ENCODE measurements at regions not wholly inside any gene's neighbourhood (a gene's known extent, or its start where the extent isn't known, plus 50 kb on each side); places are given as distances from the start of the nearest gene placed in this dataset.

DNA sequence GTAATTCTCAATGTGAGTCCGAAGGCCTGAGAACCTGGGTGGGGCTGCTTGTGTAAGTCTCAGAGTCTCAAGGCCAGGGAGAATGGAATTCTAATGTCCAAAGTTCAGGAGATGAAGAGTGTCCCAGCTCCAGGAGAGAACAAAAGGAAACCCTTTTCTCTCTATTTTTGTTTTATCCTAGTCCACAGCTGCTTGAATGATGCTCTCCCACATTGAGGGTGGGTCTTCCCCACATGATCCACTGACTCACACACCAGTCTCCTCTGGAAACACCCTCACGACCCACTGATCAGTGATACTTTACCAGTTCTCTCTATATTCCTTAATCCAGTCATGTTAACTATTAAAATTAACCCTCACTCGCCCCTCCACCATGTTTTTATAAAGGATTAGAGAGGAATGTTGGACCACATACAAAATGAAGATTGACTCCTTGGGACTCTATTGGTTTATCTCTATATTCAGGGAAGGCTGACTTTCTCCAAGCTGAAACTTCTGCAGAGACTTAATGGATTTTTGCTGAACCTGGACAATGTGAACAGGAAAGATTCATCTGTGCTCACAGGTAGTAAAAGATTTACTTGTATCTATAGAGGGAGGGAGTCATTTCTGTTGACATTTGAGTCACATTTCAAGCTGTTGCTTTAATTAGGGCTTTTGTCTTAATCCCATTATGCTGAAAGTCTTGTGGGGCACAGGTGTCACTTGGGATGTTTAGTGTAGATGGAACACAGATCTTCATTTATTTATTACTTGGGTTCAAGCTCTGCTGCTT, 1061.0 kb upstream of the TMEM132C start:
- POLR2A ChIA-PET (ENCODE audit: unreplicated experiment) = no interaction called here
- Histone ChIP-seq H3K4me3 (ENCODE audit: low read length) (no peak overlapping the region), H3K9ac (ENCODE audit: low read length) (no peak overlapping the region), H3K9me2 (replicated peaks; ENCODE audit: low read length) (no peaks in the 10 kb centered on the region), H2AFZ (ENCODE audit: low read length) (no peak overlapping the region), H3K27me3 (ENCODE audit: low read length) (no peaks in the 10 kb centered on the region), H3K27ac (ENCODE audit: low read length) (no peak overlapping the region), H3K36me3 (ENCODE audit: low read depth, low read length) (no peaks in the 10 kb centered on the region), H3K4me1 (ENCODE audit: insufficient read depth, low read length) (peaks cover 13% of the 10 kb centered on the region), H3F3A (ENCODE audit: low read length, unreplicated experiment) (no peaks in the 10 kb centered on the region), H3K4me2 (ENCODE audit: low read length) (no peak overlapping the region), H4K20me1 (ENCODE audit: low read length) (no peaks in the 10 kb centered on the region), H3K79me2 (ENCODE audit: low read length) (no peaks in the 10 kb centered on the region), H3K9me3 (ENCODE audit: low read length) (no peaks in the 10 kb centered on the region)
- no peak for ATAC-seq
- CTCF ChIA-PET = no interaction called here
- BruUV-seq (replicated peaks) = no TSS peak
- intact Hi-C loops (cut with micrococcal nuclease) = no loop called here
- TF ChIP-seq, protein P1, sequence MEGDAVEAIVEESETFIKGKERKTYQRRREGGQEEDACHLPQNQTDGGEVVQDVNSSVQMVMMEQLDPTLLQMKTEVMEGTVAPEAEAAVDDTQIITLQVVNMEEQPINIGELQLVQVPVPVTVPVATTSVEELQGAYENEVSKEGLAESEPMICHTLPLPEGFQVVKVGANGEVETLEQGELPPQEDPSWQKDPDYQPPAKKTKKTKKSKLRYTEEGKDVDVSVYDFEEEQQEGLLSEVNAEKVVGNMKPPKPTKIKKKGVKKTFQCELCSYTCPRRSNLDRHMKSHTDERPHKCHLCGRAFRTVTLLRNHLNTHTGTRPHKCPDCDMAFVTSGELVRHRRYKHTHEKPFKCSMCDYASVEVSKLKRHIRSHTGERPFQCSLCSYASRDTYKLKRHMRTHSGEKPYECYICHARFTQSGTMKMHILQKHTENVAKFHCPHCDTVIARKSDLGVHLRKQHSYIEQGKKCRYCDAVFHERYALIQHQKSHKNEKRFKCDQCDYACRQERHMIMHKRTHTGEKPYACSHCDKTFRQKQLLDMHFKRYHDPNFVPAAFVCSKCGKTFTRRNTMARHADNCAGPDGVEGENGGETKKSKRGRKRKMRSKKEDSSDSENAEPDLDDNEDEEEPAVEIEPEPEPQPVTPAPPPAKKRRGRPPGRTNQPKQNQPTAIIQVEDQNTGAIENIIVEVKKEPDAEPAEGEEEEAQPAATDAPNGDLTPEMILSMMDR (conservative IDR thresholded peaks at IDR 0.05; ENCODE audit: low read depth, low read length) = no peak
- no peak for DNase-seq

DNA sequence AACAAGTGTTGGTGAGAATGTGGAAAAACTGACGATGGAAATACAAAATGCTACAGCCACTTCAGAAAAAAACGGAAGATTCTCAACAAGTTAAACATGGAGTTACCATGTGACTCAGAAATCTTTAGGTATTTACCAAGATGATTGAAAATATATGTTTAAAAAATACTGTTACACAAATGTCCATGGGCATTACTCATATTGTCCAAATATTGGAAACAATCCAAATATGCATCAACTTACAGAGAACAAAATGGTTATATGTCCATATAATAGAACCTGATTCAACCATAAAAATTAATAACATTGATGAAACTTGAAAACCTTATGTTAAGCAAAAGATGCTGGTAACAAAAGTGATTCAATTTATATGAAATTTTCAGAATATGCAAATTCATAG, 1057.7 kb upstream of the TMEM132C start:
- BruUV-seq (replicated peaks) = no TSS peak
- Histone ChIP-seq H4K20me1 (ENCODE audit: low read length) (no peaks in the 10 kb centered on the region), H2AFZ (ENCODE audit: low read length) (peak overlapping the region; percentile 51), H3K27ac (ENCODE audit: low read length) (peak overlapping the region; percentile 18), H3K9me2 (replicated peaks; ENCODE audit: low read length) (no peaks in the 10 kb centered on the region), H3K4me2 (ENCODE audit: low read length) (peak overlapping the region; percentile 18; the same call in 1 of the 2 replicates), H3K79me2 (ENCODE audit: low read length) (no peaks in the 10 kb centered on the region), H3K36me3 (ENCODE audit: low read depth, low read length) (no peaks in the 10 kb centered on the region), H3K4me1 (ENCODE audit: insufficient read depth, low read length) (peaks cover 20% of the 10 kb centered on the region), H3F3A (ENCODE audit: low read length, unreplicated experiment) (no peaks in the 10 kb centered on the region), H3K9me3 (ENCODE audit: low read length) (no peaks in the 10 kb centered on the region), H3K4me3 (ENCODE audit: low read length) (0 out of 2 replicates have a peak overlapping the region, but pooled peaks have one; percentile 1), H3K27me3 (ENCODE audit: low read length) (no peaks in the 10 kb centered on the region), H3K9ac (ENCODE audit: low read length) (no peak overlapping the region)
- ATAC-seq (peak; percentile 70), DNase-seq (peak; percentile 87)
- ChIA-PET POLR2A (ENCODE audit: unreplicated experiment) (no interaction called here), CTCF (interaction anchor here (0.6 kb wide), 1 partner anchor 460 kb away, joined by 5 read pairs; no protein-coding TSS in a partner anchor)
- intact Hi-C loops (cut with micrococcal nuclease) = no loop called here
- TF ChIP-seq, protein P1 (conservative IDR thresholded peaks at IDR 0.05; ENCODE audit: low read depth, low read length) = no peak
- TF ChIP-seq EZH2 (IDR thresholded peaks at IDR 0.05; ENCODE audit: low read length, unreplicated experiment) (no peak), EZH2phosphoT487 (IDR thresholded peaks at IDR 0.05; ENCODE audit: borderline replicate concordance, low read length) (no peak)

DNA sequence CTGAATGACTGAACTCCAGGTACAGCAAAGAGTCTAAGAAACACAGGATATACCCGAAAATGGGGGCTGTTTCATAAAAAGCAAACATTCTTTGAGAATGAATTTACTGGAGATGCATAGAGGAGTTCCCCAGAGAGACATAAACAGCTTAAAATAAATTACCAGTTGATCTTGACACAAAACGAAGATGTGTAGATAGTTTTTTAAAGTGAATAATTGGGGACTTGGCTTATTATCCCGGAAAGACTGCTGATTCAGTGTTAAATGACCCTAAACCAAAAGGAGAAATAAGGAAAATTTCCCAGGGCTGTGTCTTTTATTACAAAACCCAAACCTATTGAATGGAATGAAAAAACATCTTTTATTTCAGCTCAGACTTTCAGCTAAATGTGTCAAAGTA, 1052.8 kb upstream of the TMEM132C start:
- H3K4me1 ChIP-seq (ENCODE audit: insufficient read depth, low read length) = peaks cover 20% of the 10 kb centered on the region
- no peak overlapping the region for H3K4me2 ChIP-seq (ENCODE audit: low read length)

More for the DNA sequence above, 1052.8 kb upstream of the TMEM132C start:
- DNase-seq = no peak
- intact Hi-C loops (cut with micrococcal nuclease) = loop anchor here (2.0 kb wide), 1 partner anchor 17 kb away; no protein-coding TSS in a partner anchor
- no peaks in the 10 kb centered on the region for H3K79me2 ChIP-seq (ENCODE audit: low read length)
- CTCF ChIA-PET = no interaction called here
- peak overlapping the region; percentile 10; the same call in 1 of the 2 replicates for H2AFZ ChIP-seq (ENCODE audit: low read length)
- no peak overlapping the region for H3K9ac ChIP-seq (ENCODE audit: low read length)
- H3F3A ChIP-seq (ENCODE audit: low read length, unreplicated experiment) = no peaks in the 10 kb centered on the region
- no peaks in the 10 kb centered on the region for H3K36me3 ChIP-seq (ENCODE audit: low read depth, low read length)
- no peak; the same call in 1 of the 2 replicates for ATAC-seq
- H3K4me3 ChIP-seq (ENCODE audit: low read length) = no peak overlapping the region
- H3K27me3 ChIP-seq (ENCODE audit: low read length) = no peaks in the 10 kb centered on the region
- no peaks in the 10 kb centered on the region for H4K20me1 ChIP-seq (ENCODE audit: low read length)
- no TSS peak for BruUV-seq (replicated peaks)
- POLR2A ChIA-PET (ENCODE audit: unreplicated experiment) = no interaction called here
- no peaks in the 10 kb centered on the region for H3K9me3 ChIP-seq (ENCODE audit: low read length)
- no peak overlapping the region for H3K27ac ChIP-seq (ENCODE audit: low read length)
- TF ChIP-seq, protein P1 (conservative IDR thresholded peaks at IDR 0.05; ENCODE audit: low read depth, low read length) = no peak
- TF ChIP-seq EZH2phosphoT487 (IDR thresholded peaks at IDR 0.05; ENCODE audit: borderline replicate concordance, low read length) (no peak), EZH2 (IDR thresholded peaks at IDR 0.05; ENCODE audit: low read length, unreplicated experiment) (no peak)
- no peaks in the 10 kb centered on the region for H3K9me2 ChIP-seq (replicated peaks; ENCODE audit: low read length)

Measured in PC-3 (cell line).